Activated T-helper 2 cell treated with anti-CD3 and anti-CD28 coated beads, Interferon-gamma antibody, Interleukin-2, Interleukin-4, amounts not matched to agents 10 μg/mL and 5 μg/mL and 100 μg/mL, durations not matched to agents 14 hours and 24 hours and 36 hours (primary cell): ENCODE measurements at regions not wholly inside any gene's neighbourhood (a gene's known extent, or its start where the extent isn't known, plus 50 kb on each side); places are given as distances from the start of the nearest gene placed in this dataset.

ENCODE experiments used
- DNase-seq: peaks from one replicate; pipeline ENCODE4 v3.0.0; 2021; ENCODE audit warnings: low spot score
- H3K27ac Mint-ChIP-seq: one replicate; pipeline ENCODE4 v1.8.0; 2021; ENCODE audit warnings: mixed read lengths
- H3K27me3 Mint-ChIP-seq: one replicate; pipeline ENCODE4 v1.8.0; 2021; ENCODE audit warnings: low read depth, mixed read lengths
- H3K36me3 Mint-ChIP-seq: one replicate; pipeline ENCODE4 v1.8.0; 2021; ENCODE audit warnings: low read depth, mixed read lengths
- H3K4me1 Mint-ChIP-seq: one replicate; pipeline ENCODE4 v1.8.0; 2021; ENCODE audit warnings: low read depth, mixed read lengths
- H3K4me3 Mint-ChIP-seq: one replicate; pipeline ENCODE4 v1.8.0; 2021; ENCODE audit warnings: low read depth, mild to moderate bottlenecking, moderate library complexity, mixed read lengths
- H3K9me3 Mint-ChIP-seq: one replicate; pipeline ENCODE4 v1.8.0; 2021; ENCODE audit warnings: mixed read lengths
- intact Hi-C: fragments of 100-400 bp; cut with micrococcal nuclease; formaldehyde crosslinking; loops from one replicate; pipeline ENCODE4 v1.15.1; 2023

GRCh38 chr11:34564406-34564805 is 50.8 kb upstream of the ELF5 start:
- Mint-ChIP-seq H3K27me3 (peaks cover 24% of the 10 kb centered on the region), H3K27ac (no peak overlapping the region), H3K4me3 (no peak overlapping the region), H3K4me1 (no peaks in the 10 kb centered on the region), H3K9me3 (no peaks in the 10 kb centered on the region), H3K36me3 (no peaks in the 10 kb centered on the region)
- DNase-seq, result no peak
- intact Hi-C loops, result no loop called here

- intact Hi-C loops, result loop anchor here (5.0 kb wide), 1 partner anchor 327 kb away; no protein-coding TSS in a partner anchor
- no peak for DNase-seq
- Mint-ChIP-seq H3K36me3 (no peaks in the 10 kb centered on the region), H3K27me3 (peaks cover 24% of the 10 kb centered on the region), H3K9me3 (no peaks in the 10 kb centered on the region), H3K4me1 (no peaks in the 10 kb centered on the region), H3K4me3 (no peak overlapping the region), H3K27ac (no peak overlapping the region)
These were observed 51.2 kb upstream of the ELF5 start for GRCh38 chr11:34564807-34565241.

GRCh38 chr11:34565417-34566207 is 52.0 kb upstream of the ELF5 start:
- Mint-ChIP-seq H3K36me3 (no peaks in the 10 kb centered on the region), H3K27ac (no peak overlapping the region), H3K4me3 (no peak overlapping the region), H3K4me1 (peaks cover 3% of the 10 kb centered on the region), H3K9me3 (no peaks in the 10 kb centered on the region), H3K27me3 (peaks cover 28% of the 10 kb centered on the region)
- intact Hi-C loops, result loop anchor here (5.0 kb wide), 1 partner anchor 327 kb away; no protein-coding TSS in a partner anchor
- no peak for DNase-seq

- no peak overlapping the region for H3K27ac Mint-ChIP-seq
- DNase-seq, result no peak
- H3K4me1 Mint-ChIP-seq, result peaks cover 7% of the 10 kb centered on the region
- H3K9me3 Mint-ChIP-seq, result no peaks in the 10 kb centered on the region
- no peak overlapping the region for H3K4me3 Mint-ChIP-seq
- intact Hi-C loops, result loop anchor here (5.0 kb wide), 1 partner anchor 326 kb away; no protein-coding TSS in a partner anchor
- peaks cover 30% of the 10 kb centered on the region for H3K27me3 Mint-ChIP-seq
- no peaks in the 10 kb centered on the region for H3K36me3 Mint-ChIP-seq
These were observed 52.6 kb upstream of the ELF5 start for GRCh38 chr11:34566208-34566551.

GRCh38 chr11:34566736-34567135 is 53.1 kb upstream of the ELF5 start:
- H3K36me3 Mint-ChIP-seq, result no peaks in the 10 kb centered on the region
- no peak overlapping the region for H3K27ac Mint-ChIP-seq
- no peak overlapping the region for H3K4me3 Mint-ChIP-seq
- DNase-seq, result no peak
- peaks cover 30% of the 10 kb centered on the region for H3K27me3 Mint-ChIP-seq
- intact Hi-C loops, result loop anchor here (5.0 kb wide), 1 partner anchor 326 kb away; no protein-coding TSS in a partner anchor
- no peaks in the 10 kb centered on the region for H3K9me3 Mint-ChIP-seq
- H3K4me1 Mint-ChIP-seq, result peaks cover 7% of the 10 kb centered on the region

GRCh38 chr11:34567733-34568132 is 53.2 kb upstream of the EHF start:
- Mint-ChIP-seq H3K4me1 (peaks cover 7% of the 10 kb centered on the region), H3K27ac (no peak overlapping the region), H3K9me3 (no peaks in the 10 kb centered on the region), H3K27me3 (peaks cover 31% of the 10 kb centered on the region), H3K4me3 (no peak overlapping the region), H3K36me3 (no peaks in the 10 kb centered on the region)
- intact Hi-C loops, result loop anchor here (5.0 kb wide), 1 partner anchor 325 kb away; no protein-coding TSS in a partner anchor
- DNase-seq, result no peak

- peaks cover 7% of the 10 kb centered on the region for H3K4me1 Mint-ChIP-seq
- H3K4me3 Mint-ChIP-seq, result no peak overlapping the region
- intact Hi-C loops, result no loop called here
- DNase-seq, result no peak
- no peaks in the 10 kb centered on the region for H3K36me3 Mint-ChIP-seq
- no peaks in the 10 kb centered on the region for H3K9me3 Mint-ChIP-seq
- no peak overlapping the region for H3K27ac Mint-ChIP-seq
- H3K27me3 Mint-ChIP-seq, result peaks cover 29% of the 10 kb centered on the region
These were observed 50.3 kb upstream of the EHF start for GRCh38 chr11:34570584-34570983.
